ENCODE measurements at regions not wholly inside any gene's neighbourhood (a gene's known extent, or its start where the extent isn't known, plus 50 kb on each side); places are given as distances from the start of the nearest gene placed in this dataset.

DNA sequence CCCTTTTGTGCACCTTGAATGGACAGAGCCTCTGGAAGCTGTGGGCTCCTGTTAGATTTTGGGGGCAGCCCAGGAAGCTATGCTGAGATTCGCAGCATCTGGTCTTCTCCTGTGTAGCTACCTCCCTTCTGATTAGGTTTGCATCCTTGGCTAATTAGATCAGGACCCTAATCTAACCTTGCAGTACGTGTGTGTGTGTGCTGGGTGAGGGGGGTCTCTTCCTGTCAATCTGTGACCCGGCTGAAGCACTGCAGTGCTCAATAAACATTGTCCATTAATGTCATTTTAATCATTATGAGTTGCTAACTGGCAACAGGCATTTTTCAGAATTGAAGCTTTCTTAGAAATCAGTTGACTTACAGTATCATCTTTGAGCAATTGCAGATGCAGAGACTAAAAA, 229.1 kb upstream of the STXBP5 start:
- H3K4me3 ChIP-seq (ENCODE audit: low read depth, low read length, poor library complexity, severe bottlenecking) = no peak overlapping the region
- no peak overlapping the region for H3K27ac ChIP-seq (ENCODE audit: low read depth, low read length, poor library complexity, severe bottlenecking)
- ChIA-PET POLR2A (interaction anchor here (0.6 kb wide), 1 partner anchor 774 kb away, joined by 5 read pairs; no protein-coding TSS in a partner anchor), CTCF (ENCODE audit: unreplicated experiment) (no interaction called here)
- H3K9me3 ChIP-seq (ENCODE audit: low read length) = no peaks in the 10 kb centered on the region
- no peak overlapping the region for H3K4me2 ChIP-seq (ENCODE audit: low read length)
- no peaks in the 10 kb centered on the region for H3K4me1 ChIP-seq (ENCODE audit: insufficient read depth, low read length, poor library complexity, severe bottlenecking)
- H3K79me2 ChIP-seq (ENCODE audit: insufficient read depth, low read depth, low read length) = no peaks in the 10 kb centered on the region
- BruUV-seq (replicated peaks) = no TSS peak
- intact Hi-C loops (cut with micrococcal nuclease; ENCODE audit: unreplicated experiment) = no loop called here
- H3K9me2 ChIP-seq (ENCODE audit: insufficient read depth, low read length) = no peaks in the 10 kb centered on the region
- no peak for DNase-seq (ENCODE audit: low spot score)
- H3K36me3 ChIP-seq (ENCODE audit: insufficient read depth, low read length) = no peaks in the 10 kb centered on the region
- H4K20me1 ChIP-seq (ENCODE audit: insufficient read depth, low read length) = no peaks in the 10 kb centered on the region
- TF ChIP-seq EZH2phosphoT487 (IDR thresholded peaks at IDR 0.05; ENCODE audit: borderline replicate concordance, low read depth, low read length) = no peak
- TF ChIP-seq, protein P1, sequence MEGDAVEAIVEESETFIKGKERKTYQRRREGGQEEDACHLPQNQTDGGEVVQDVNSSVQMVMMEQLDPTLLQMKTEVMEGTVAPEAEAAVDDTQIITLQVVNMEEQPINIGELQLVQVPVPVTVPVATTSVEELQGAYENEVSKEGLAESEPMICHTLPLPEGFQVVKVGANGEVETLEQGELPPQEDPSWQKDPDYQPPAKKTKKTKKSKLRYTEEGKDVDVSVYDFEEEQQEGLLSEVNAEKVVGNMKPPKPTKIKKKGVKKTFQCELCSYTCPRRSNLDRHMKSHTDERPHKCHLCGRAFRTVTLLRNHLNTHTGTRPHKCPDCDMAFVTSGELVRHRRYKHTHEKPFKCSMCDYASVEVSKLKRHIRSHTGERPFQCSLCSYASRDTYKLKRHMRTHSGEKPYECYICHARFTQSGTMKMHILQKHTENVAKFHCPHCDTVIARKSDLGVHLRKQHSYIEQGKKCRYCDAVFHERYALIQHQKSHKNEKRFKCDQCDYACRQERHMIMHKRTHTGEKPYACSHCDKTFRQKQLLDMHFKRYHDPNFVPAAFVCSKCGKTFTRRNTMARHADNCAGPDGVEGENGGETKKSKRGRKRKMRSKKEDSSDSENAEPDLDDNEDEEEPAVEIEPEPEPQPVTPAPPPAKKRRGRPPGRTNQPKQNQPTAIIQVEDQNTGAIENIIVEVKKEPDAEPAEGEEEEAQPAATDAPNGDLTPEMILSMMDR (conservative IDR thresholded peaks at IDR 0.05; ENCODE audit: low read length) = no peak
- H2AFZ ChIP-seq (ENCODE audit: low read length) = no peak overlapping the region

GRCh38 chr6:146980900-146981329, 223.3 kb upstream of the STXBP5 start:
- no peak overlapping the region for H3K4me2 ChIP-seq (ENCODE audit: low read length)
- H3K9me2 ChIP-seq (ENCODE audit: insufficient read depth, low read length) = no peaks in the 10 kb centered on the region
- TF ChIP-seq, protein P1 (conservative IDR thresholded peaks at IDR 0.05; ENCODE audit: low read length) = no peak
- H3K36me3 ChIP-seq (ENCODE audit: insufficient read depth, low read length) = no peaks in the 10 kb centered on the region
- H4K20me1 ChIP-seq (ENCODE audit: insufficient read depth, low read length) = no peaks in the 10 kb centered on the region
- no peaks in the 10 kb centered on the region for H3K9me3 ChIP-seq (ENCODE audit: low read length)
- no peak overlapping the region for H2AFZ ChIP-seq (ENCODE audit: low read length)
- DNase-seq (ENCODE audit: low spot score) = no peak
- BruUV-seq (replicated peaks) = no TSS peak
- POLR2A ChIA-PET = no interaction called here
- no peaks in the 10 kb centered on the region for H3K79me2 ChIP-seq (ENCODE audit: insufficient read depth, low read depth, low read length)
- CTCF ChIA-PET (ENCODE audit: unreplicated experiment) = no interaction called here
- intact Hi-C loops (cut with micrococcal nuclease; ENCODE audit: unreplicated experiment) = no loop called here
- no peak overlapping the region for H3K27ac ChIP-seq (ENCODE audit: low read depth, low read length, poor library complexity, severe bottlenecking)
- no peaks in the 10 kb centered on the region for H3K4me1 ChIP-seq (ENCODE audit: insufficient read depth, low read length, poor library complexity, severe bottlenecking)
- H3K4me3 ChIP-seq (ENCODE audit: low read depth, low read length, poor library complexity, severe bottlenecking) = no peak overlapping the region

- Histone ChIP-seq H3K4me1 (ENCODE audit: insufficient read depth, low read length, poor library complexity, severe bottlenecking) (no peaks in the 10 kb centered on the region), H3K4me3 (ENCODE audit: low read depth, low read length, poor library complexity, severe bottlenecking) (no peak overlapping the region), H4K20me1 (ENCODE audit: insufficient read depth, low read length) (no peaks in the 10 kb centered on the region), H2AFZ (ENCODE audit: low read length) (no peak overlapping the region), H3K9me2 (ENCODE audit: insufficient read depth, low read length) (no peaks in the 10 kb centered on the region), H3K36me3 (ENCODE audit: insufficient read depth, low read length) (no peaks in the 10 kb centered on the region), H3K9me3 (ENCODE audit: low read length) (no peaks in the 10 kb centered on the region), H3K4me2 (ENCODE audit: low read length) (no peak overlapping the region), H3K27ac (ENCODE audit: low read depth, low read length, poor library complexity, severe bottlenecking) (no peak overlapping the region), H3K79me2 (ENCODE audit: insufficient read depth, low read depth, low read length) (no peaks in the 10 kb centered on the region)
- ChIA-PET POLR2A (no interaction called here), CTCF (ENCODE audit: unreplicated experiment) (no interaction called here)
- intact Hi-C loops (cut with micrococcal nuclease; ENCODE audit: unreplicated experiment) = no loop called here
- BruUV-seq (replicated peaks) = no TSS peak
- TF ChIP-seq, protein P1 (conservative IDR thresholded peaks at IDR 0.05; ENCODE audit: low read length) = no peak
- no peak for TF ChIP-seq EZH2phosphoT487 (IDR thresholded peaks at IDR 0.05; ENCODE audit: borderline replicate concordance, low read depth, low read length)
- DNase-seq (ENCODE audit: low spot score) = no peak
Measured at GRCh38 chr6:146981981-146982380, 222.2 kb upstream of the STXBP5 start.
